CD4-positive, alpha-beta T cell treated with Interleukin-6 for 4 hours (primary cell): ENCODE measurements at regions not wholly inside any gene's neighbourhood (a gene's known extent, or its start where the extent isn't known, plus 50 kb on each side); places are given as distances from the start of the nearest gene placed in this dataset.
"Not testable (repeated sequence)": the region's sequence is repeated elsewhere in the genome, so short reads cannot be mapped to it uniquely, and the experiment has no call there.

ENCODE experiments used
- DNase-seq: peaks from one replicate; pipeline ENCODE4 v3.0.0-alpha.2; 2020; ENCODE audit warnings: mixed read lengths

- no peak for DNase-seq
Measured at GRCh38 chr6:150741633-150742200, 123.8 kb upstream of the MTHFD1L start.

GRCh38 chr6:150744522-150745260 lies 120.8 kb upstream of the MTHFD1L start:
- DNase-seq: no peak

- no peak for DNase-seq
Measured at GRCh38 chr6:150745896-150746295, 119.6 kb upstream of the MTHFD1L start.

GRCh38 chr6:150747155-150747554 lies 118.3 kb upstream of the MTHFD1L start:
- no peak for DNase-seq

GRCh38 chr6:150749091-150749670 lies 116.3 kb upstream of the MTHFD1L start:
- DNase-seq: no peak

GRCh38 chr6:150751296-150751695 lies 114.2 kb upstream of the MTHFD1L start:
- no peak for DNase-seq

GRCh38 chr6:150752409-150752808 lies 113.1 kb upstream of the MTHFD1L start:
- no peak for DNase-seq

- no peak for DNase-seq
Measured at GRCh38 chr6:150753371-150754064, 112.0 kb upstream of the MTHFD1L start.

GRCh38 chr6:150755042-150755441 lies 110.5 kb upstream of the MTHFD1L start:
- DNase-seq: no peak

- DNase-seq: no peak
Measured at GRCh38 chr6:150755524-150755923, 110.0 kb upstream of the MTHFD1L start.

GRCh38 chr6:150756173-150756572 lies 109.3 kb upstream of the MTHFD1L start:
- DNase-seq: no peak

GRCh38 chr6:150757807-150758206 lies 107.7 kb upstream of the MTHFD1L start:
- DNase-seq: not testable (repeated sequence)

GRCh38 chr6:150759483-150759882 lies 106.0 kb upstream of the MTHFD1L start:
- no peak for DNase-seq

GRCh38 chr6:150761771-150762170 lies 103.7 kb upstream of the MTHFD1L start:
- DNase-seq: no peak

- no peak for DNase-seq
Measured at GRCh38 chr6:150764334-150765066, 101.0 kb upstream of the MTHFD1L start.

GRCh38 chr6:150765067-150765764 lies 100.3 kb upstream of the MTHFD1L start:
- no peak for DNase-seq

GRCh38 chr6:150766201-150766997 lies 99.1 kb upstream of the MTHFD1L start:
- no peak for DNase-seq

- no peak for DNase-seq
Measured at GRCh38 chr6:150767161-150767560, 98.3 kb upstream of the MTHFD1L start.

- DNase-seq: no peak
Measured at GRCh38 chr6:150767571-150768018, 97.9 kb upstream of the MTHFD1L start.

- DNase-seq: no peak
Measured at GRCh38 chr6:150770637-150771036, 94.9 kb upstream of the MTHFD1L start.

GRCh38 chr6:150773969-150774368 lies 91.5 kb upstream of the MTHFD1L start:
- DNase-seq: no peak
